ENCODE measurements at regions not wholly inside any gene's neighbourhood (a gene's known extent, or its start where the extent isn't known, plus 50 kb on each side); places are given as distances from the start of the nearest gene placed in this dataset.

DNA sequence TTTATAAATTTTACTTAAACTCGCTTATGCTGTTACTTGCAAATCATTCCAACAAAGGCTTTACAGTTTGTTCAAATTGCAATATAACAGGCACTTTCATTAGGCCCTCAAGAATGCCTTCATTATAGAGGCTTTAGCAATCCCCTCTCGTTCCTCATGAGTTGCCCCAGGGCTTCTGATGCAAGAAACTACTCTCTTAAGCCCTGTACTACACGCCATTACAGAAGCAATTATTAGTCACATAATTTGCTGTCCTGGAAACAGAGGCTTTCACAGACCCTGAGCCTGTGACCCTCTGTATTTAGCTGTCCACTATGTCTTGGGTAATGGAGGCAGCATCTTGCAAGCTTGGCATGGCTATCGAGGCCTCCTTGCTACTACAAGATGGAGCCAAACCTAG, 965.9 kb upstream of the DIAPH2 start:
- TF ChIP-seq, protein P1, sequence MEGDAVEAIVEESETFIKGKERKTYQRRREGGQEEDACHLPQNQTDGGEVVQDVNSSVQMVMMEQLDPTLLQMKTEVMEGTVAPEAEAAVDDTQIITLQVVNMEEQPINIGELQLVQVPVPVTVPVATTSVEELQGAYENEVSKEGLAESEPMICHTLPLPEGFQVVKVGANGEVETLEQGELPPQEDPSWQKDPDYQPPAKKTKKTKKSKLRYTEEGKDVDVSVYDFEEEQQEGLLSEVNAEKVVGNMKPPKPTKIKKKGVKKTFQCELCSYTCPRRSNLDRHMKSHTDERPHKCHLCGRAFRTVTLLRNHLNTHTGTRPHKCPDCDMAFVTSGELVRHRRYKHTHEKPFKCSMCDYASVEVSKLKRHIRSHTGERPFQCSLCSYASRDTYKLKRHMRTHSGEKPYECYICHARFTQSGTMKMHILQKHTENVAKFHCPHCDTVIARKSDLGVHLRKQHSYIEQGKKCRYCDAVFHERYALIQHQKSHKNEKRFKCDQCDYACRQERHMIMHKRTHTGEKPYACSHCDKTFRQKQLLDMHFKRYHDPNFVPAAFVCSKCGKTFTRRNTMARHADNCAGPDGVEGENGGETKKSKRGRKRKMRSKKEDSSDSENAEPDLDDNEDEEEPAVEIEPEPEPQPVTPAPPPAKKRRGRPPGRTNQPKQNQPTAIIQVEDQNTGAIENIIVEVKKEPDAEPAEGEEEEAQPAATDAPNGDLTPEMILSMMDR (IDR thresholded peaks at IDR 0.05), result no peak
- no peak for TF ChIP-seq POLR2A (IDR thresholded peaks at IDR 0.05)
